ENCODE measurements at regions not wholly inside any gene's neighbourhood (a gene's known extent, or its start where the extent isn't known, plus 50 kb on each side); places are given as distances from the start of the nearest gene placed in this dataset.
A peak's percentile ranks its signal among the peaks of the same experiment; 100 is the strongest.

- DNase-seq, result no peak
- Histone ChIP-seq H3K9me3 (ENCODE audit: control insufficient read depth in 2 of 3, insufficient read depth in 1 of 3, low read length in 3 of 3) (no peaks in the 10 kb centered on the region), H3K27me3 (ENCODE audit: control insufficient read depth, insufficient read depth, low read length) (no peaks in the 10 kb centered on the region), H3K27ac (ENCODE audit: low read depth in 2 of 2, low read length in 2 of 2) (no peak overlapping the region), H3K9ac (ENCODE audit: low read length in 3 of 3) (no peak overlapping the region), H3K36me3 (ENCODE audit: control insufficient read depth in 2 of 3, insufficient read depth in 3 of 3, low read length in 3 of 3) (no peaks in the 10 kb centered on the region), H3K4me1 (ENCODE audit: control insufficient read depth in 2 of 3, insufficient read depth in 2 of 3, low read depth in 1 of 3, low read length in 3 of 3) (peaks cover 0 to 13% (median 8%) of the 10 kb centered on the region in 3 donors), H3K4me3 (ENCODE audit: low read length in 3 of 3) (no peak overlapping the region)
- intact Hi-C loops (cut with DNase I), result no loop called here
- TF ChIP-seq CTCF (IDR thresholded peaks at IDR 0.05; ENCODE audit: borderline replicate concordance, extremely low read depth, insufficient read depth), result no peak
- no peak for FAIRE-seq
Observed at GRCh38 chr5:39505791-39506190, 81.0 kb upstream of the DAB2 start.

GRCh38 chr5:39505363-39505762 is 80.6 kb upstream of the DAB2 start:
- Histone ChIP-seq H3K4me3 (ENCODE audit: low read length in 3 of 3) (no peak overlapping the region), H3K27ac (ENCODE audit: low read depth in 2 of 2, low read length in 2 of 2) (no peak overlapping the region), H3K9me3 (ENCODE audit: control insufficient read depth in 2 of 3, insufficient read depth in 1 of 3, low read length in 3 of 3) (no peaks in the 10 kb centered on the region), H3K27me3 (ENCODE audit: control insufficient read depth, insufficient read depth, low read length) (no peaks in the 10 kb centered on the region), H3K36me3 (ENCODE audit: control insufficient read depth in 2 of 3, insufficient read depth in 3 of 3, low read length in 3 of 3) (no peaks in the 10 kb centered on the region), H3K4me1 (ENCODE audit: control insufficient read depth in 2 of 3, insufficient read depth in 2 of 3, low read depth in 1 of 3, low read length in 3 of 3) (peaks cover 0 to 13% (median 8%) of the 10 kb centered on the region in 3 donors), H3K9ac (ENCODE audit: low read length in 3 of 3) (no peak overlapping the region)
- FAIRE-seq (no peak), DNase-seq (no peak)
- no peak for TF ChIP-seq CTCF (IDR thresholded peaks at IDR 0.05; ENCODE audit: borderline replicate concordance, extremely low read depth, insufficient read depth)
- intact Hi-C loops (cut with DNase I), result no loop called here

- H3K27me3 ChIP-seq (ENCODE audit: control insufficient read depth, insufficient read depth, low read length), result no peaks in the 10 kb centered on the region
- H3K4me3 ChIP-seq (ENCODE audit: low read length in 3 of 3), result no peak overlapping the region
- DNase-seq (no peak), FAIRE-seq (no peak)
- intact Hi-C loops (cut with DNase I), result no loop called here
- peaks cover 0 to 13% (median 11%) of the 10 kb centered on the region in 3 donors for H3K4me1 ChIP-seq (ENCODE audit: control insufficient read depth in 2 of 3, insufficient read depth in 2 of 3, low read depth in 1 of 3, low read length in 3 of 3)
- TF ChIP-seq CTCF (IDR thresholded peaks at IDR 0.05; ENCODE audit: borderline replicate concordance, extremely low read depth, insufficient read depth), result no peak
- no peak overlapping the region for H3K9ac ChIP-seq (ENCODE audit: low read length in 3 of 3)
- H3K27ac ChIP-seq (ENCODE audit: low read depth in 2 of 2, low read length in 2 of 2), result no peak overlapping the region
- no peaks in the 10 kb centered on the region for H3K9me3 ChIP-seq (ENCODE audit: control insufficient read depth in 2 of 3, insufficient read depth in 1 of 3, low read length in 3 of 3)
- no peaks in the 10 kb centered on the region for H3K36me3 ChIP-seq (ENCODE audit: control insufficient read depth in 2 of 3, insufficient read depth in 3 of 3, low read length in 3 of 3)
Observed at GRCh38 chr5:39503155-39503554, 78.4 kb upstream of the DAB2 start.

- Histone ChIP-seq H3K27ac (ENCODE audit: low read depth in 2 of 2, low read length in 2 of 2) (peak overlapping the region; percentile 16 to 20), H3K9me3 (ENCODE audit: control insufficient read depth in 2 of 3, insufficient read depth in 1 of 3, low read length in 3 of 3) (no peaks in the 10 kb centered on the region), H3K36me3 (ENCODE audit: control insufficient read depth in 2 of 3, insufficient read depth in 3 of 3, low read length in 3 of 3) (no peaks in the 10 kb centered on the region), H3K27me3 (ENCODE audit: control insufficient read depth, insufficient read depth, low read length) (no peaks in the 10 kb centered on the region), H3K4me1 (ENCODE audit: control insufficient read depth in 2 of 3, insufficient read depth in 2 of 3, low read depth in 1 of 3, low read length in 3 of 3) (peaks cover 0 to 13% (median 11%) of the 10 kb centered on the region in 3 donors), H3K9ac (ENCODE audit: low read length in 3 of 3) (peak overlapping the region in 1 of 3 donors; percentile 48), H3K4me3 (ENCODE audit: low read length in 3 of 3) (no peak overlapping the region)
- no peak for FAIRE-seq
- no peak for TF ChIP-seq CTCF (IDR thresholded peaks at IDR 0.05; ENCODE audit: borderline replicate concordance, extremely low read depth, insufficient read depth)
- no peak for DNase-seq
- intact Hi-C loops (cut with DNase I), result no loop called here
Observed at GRCh38 chr5:39502704-39503103, 77.9 kb upstream of the DAB2 start.
